NCI-H146 treated with DMSO at 0.1 percent for 48 hours (cell line): ENCODE measurements at regions not wholly inside any gene's neighbourhood (a gene's known extent, or its start where the extent isn't known, plus 50 kb on each side); places are given as distances from the start of the nearest gene placed in this dataset.

ENCODE experiments used
- DNase-seq: peaks from one replicate; lab custom pipeline; 2025; ENCODE audit not compliant: unreplicated experiment; lab: John Stamatoyannopoulos, UW

GRCh38 chr5:92460505-92460904, 1077.4 kb upstream of the ARRDC3 start:
- no peak for DNase-seq

GRCh38 chr5:92459654-92460053, 1076.5 kb upstream of the ARRDC3 start:
- DNase-seq = no peak

- DNase-seq = no peak
These were observed 1071.9 kb upstream of the ARRDC3 start for GRCh38 chr5:92455011-92455410.

- DNase-seq = no peak
These were observed 1061.8 kb upstream of the ARRDC3 start for GRCh38 chr5:92444888-92445287.

GRCh38 chr5:92435781-92436180, 1052.7 kb upstream of the ARRDC3 start:
- DNase-seq = no peak

GRCh38 chr5:92429646-92430045, 1046.5 kb upstream of the ARRDC3 start:
- no peak for DNase-seq

GRCh38 chr5:92428415-92428814, 1045.3 kb upstream of the ARRDC3 start:
- DNase-seq = no peak

- DNase-seq = no peak
These were observed 1041.8 kb upstream of the ARRDC3 start for GRCh38 chr5:92424785-92425426.

GRCh38 chr5:92421942-92422341, 1038.8 kb upstream of the ARRDC3 start:
- no peak for DNase-seq

- DNase-seq = no peak
These were observed 1038.1 kb upstream of the ARRDC3 start for GRCh38 chr5:92421196-92421595.

GRCh38 chr5:92419261-92419660, 1036.1 kb upstream of the ARRDC3 start:
- DNase-seq = no peak

- DNase-seq = no peak
These were observed 1035.2 kb upstream of the ARRDC3 start for GRCh38 chr5:92418341-92418740.

- no peak for DNase-seq
These were observed 1026.0 kb upstream of the ARRDC3 start for GRCh38 chr5:92409134-92409533.

GRCh38 chr5:92402956-92403702, 1020.0 kb upstream of the ARRDC3 start:
- DNase-seq = peak; percentile 47

- no peak for DNase-seq
These were observed 1018.9 kb upstream of the ARRDC3 start for GRCh38 chr5:92402045-92402444.

- peak; percentile 9 for DNase-seq
These were observed 1018.4 kb upstream of the ARRDC3 start for GRCh38 chr5:92401492-92401891.

- no peak for DNase-seq
These were observed 1011.8 kb upstream of the ARRDC3 start for GRCh38 chr5:92394936-92395335.

GRCh38 chr5:92390657-92391056, 1007.5 kb upstream of the ARRDC3 start:
- no peak for DNase-seq

- no peak for DNase-seq
These were observed 997.1 kb upstream of the ARRDC3 start for GRCh38 chr5:92380069-92380770.

- DNase-seq = no peak
These were observed 996.0 kb upstream of the ARRDC3 start for GRCh38 chr5:92378966-92379611.

- no peak for DNase-seq
These were observed 991.7 kb upstream of the ARRDC3 start for GRCh38 chr5:92374859-92375258.

- no peak for DNase-seq
These were observed 989.6 kb upstream of the ARRDC3 start for GRCh38 chr5:92372766-92373165.
